K562 (cell line): ENCODE measurements at regions not wholly inside any gene's neighbourhood (a gene's known extent, or its start where the extent isn't known, plus 50 kb on each side); places are given as distances from the start of the nearest gene placed in this dataset.

Experiments
- ATAC-seq: fragments of 200-7000 bp; cut with Tn5 transposase; 3 replicates; pipeline ENCODE4 v1.9.1; 2020; ENCODE audit warnings: moderate library complexity
- BruUV-seq: library from RNA; stranded (reverse); fragments of 400-500 nt; replicated peaks from 2 replicates; lab custom pipeline; 2021; lab: Mats Ljungman, UMichigan
- CTCF ChIA-PET: fragments of 300-600 bp; formaldehyde crosslinking; extraction: SDS; loops from one replicate; lab custom pipeline; 2021; ENCODE audit warnings: low intra/inter-chr PET ratio; lab: Yijun Ruan, JAX
- POLR2A ChIA-PET: fragments of 300-600, 350-650 bp; sonication (Branson Sonifier 250); formaldehyde crosslinking; extraction: SDS; loops from one replicate; lab custom pipeline; 2021; ENCODE audit warnings: antibody characterized with exemption, inconsistent platforms; lab: Yijun Ruan, JAX
- DNase-seq, 4 experiments: peaks; one replicate each; pipeline versions ENCODE4 v3.0.0 to v3.0.0-alpha.2; 2011 to 2018; ENCODE audit warnings: low spot score in 3 of 4, mixed read lengths in 3 of 4; ENCODE audit errors: extremely low read depth in 1 of 4
- FAIRE-seq: peaks from 2 replicates; lab custom pipeline; 2011; peaks lifted over from hg19 to GRCh38; lab: Jason Lieb, UNC
- H2AFZ ChIP-seq: 2 replicates; pipeline ENCODE4 v1.6.0; 2011; ENCODE audit warnings: low read depth, low read length, control low read depth, inconsistent platforms
- H3K27ac ChIP-seq: fragments of 200-600 bp; 3 replicates; pipeline ENCODE4 v1.8.0; 2011; ENCODE audit warnings: low read depth, mild to moderate bottlenecking, control low read depth, inconsistent platforms, low read length, moderate library complexity, mixed read lengths; ENCODE audit errors: extremely low read depth
- H3K27me3 ChIP-seq, 2 experiments: fragments of 300-600 bp in 1 of 2; 2 replicates in 1 of 2; 3 replicates in 1 of 2; pipeline versions ENCODE4 v1.6.0 to v1.8.0; 2011; ENCODE audit warnings: inconsistent platforms in 2 of 2, low read length in 2 of 2, mild to moderate bottlenecking in 1 of 2, mixed read lengths in 1 of 2, moderate library complexity in 1 of 2; ENCODE audit not compliant: control insufficient read depth in 2 of 2, insufficient read depth in 2 of 2
- H3K36me3 ChIP-seq: fragments of 300-600 bp; 3 replicates; pipeline ENCODE4 v1.8.0; 2011; ENCODE audit warnings: mild to moderate bottlenecking, low read length, inconsistent platforms; ENCODE audit not compliant: control insufficient read depth, insufficient read depth
- H3K4me1 ChIP-seq, 2 experiments: fragments of 200-600 bp in 1 of 2; replicated peaks in 1 of 2; 2 replicates in 1 of 2; 3 replicates in 1 of 2; pipeline versions ENCODE4 v1.5.1 to v1.8.0; 2011; ENCODE audit warnings: inconsistent platforms in 2 of 2, low read length in 2 of 2, mild to moderate bottlenecking in 1 of 2, mixed read lengths in 1 of 2, moderate library complexity in 1 of 2; ENCODE audit not compliant: control insufficient read depth in 2 of 2, insufficient read depth in 2 of 2
- H3K4me2 ChIP-seq: 2 replicates; pipeline ENCODE4 v1.6.1; 2011; ENCODE audit warnings: low read length, control low read depth, inconsistent platforms, mixed read lengths; ENCODE audit not compliant: insufficient read depth
- H3K4me3 ChIP-seq: fragments of 200-600 bp; sonication (generic), shearing (Covaris generic); 2 replicates; pipeline ENCODE4 v1.5.1; 2016; ENCODE audit warnings: control low read depth, inconsistent platforms
- H3K79me2 ChIP-seq: fragments of 200-600 bp; 3 replicates; pipeline ENCODE4 v1.8.0; 2011; ENCODE audit warnings: low read length, inconsistent platforms; ENCODE audit not compliant: control insufficient read depth, insufficient read depth
- H3K9ac ChIP-seq, 2 experiments: 2 replicates each; pipeline versions ENCODE4 v1.6.0 to v1.6.1; 2011; ENCODE audit warnings: low read depth in 2 of 2, low read length in 2 of 2, control low read depth in 1 of 2, inconsistent platforms in 1 of 2, mild to moderate bottlenecking in 1 of 2, mixed read lengths in 1 of 2; ENCODE audit not compliant: insufficient read depth in 1 of 2
- H3K9me1 ChIP-seq: one replicate; pipeline ENCODE4 v1.6.0; 2011; ENCODE audit warnings: inconsistent platforms, mild to moderate bottlenecking, low read length, moderate library complexity; ENCODE audit not compliant: control insufficient read depth, insufficient read depth
- H3K9me3 ChIP-seq: replicated peaks from 2 replicates; pipeline ENCODE4 v1.5.1; 2011; ENCODE audit warnings: low read depth, low read length, inconsistent platforms; ENCODE audit not compliant: control insufficient read depth, insufficient read depth
- H4K20me1 ChIP-seq: replicated peaks from 2 replicates; pipeline ENCODE4 v1.6.1; 2011; ENCODE audit warnings: low read length, inconsistent platforms, mixed read lengths; ENCODE audit not compliant: control insufficient read depth, insufficient read depth
- IFI16 ChIP-seq: fragments of 250-450 bp; sonication (Bioruptor Pico); IDR thresholded peaks from 2 replicates; pipeline ENCODE4 v2.1.2; 2022; ENCODE audit warnings: mild to moderate bottlenecking, inconsistent platforms
- LEF1 ChIP-seq: fragments of 450-650 bp; IDR thresholded peaks from 2 replicates; pipeline ENCODE4 v1.6.1; 2016; ENCODE audit warnings: mild to moderate bottlenecking
- NFXL1 ChIP-seq: fragments of 450-650 bp; formaldehyde crosslinking; IDR thresholded peaks from 2 replicates; pipeline ENCODE4 v1.4.0; 2021; ENCODE audit warnings: mild to moderate bottlenecking
- POLR2A ChIP-seq: fragments of 450-650 bp; conservative IDR thresholded peaks from 2 replicates; pipeline ENCODE4 v1.6.1; 2016
- RBM15 ChIP-seq: fragments of 200-400 bp; formaldehyde crosslinking; IDR thresholded peaks from 2 replicates; pipeline ENCODE4 v1.6.1; 2018; ENCODE audit warnings: mild to moderate bottlenecking, low read length, moderate library complexity; ENCODE audit not compliant: insufficient read depth
- SNIP1 ChIP-seq: fragments of 450-650 bp; IDR thresholded peaks from 2 replicates; pipeline ENCODE4 v1.7.1; 2017; ENCODE audit warnings: low read depth, mild to moderate bottlenecking
- ZFPM2 ChIP-seq: fragments of 250-450 bp; sonication (Bioruptor Pico); IDR thresholded peaks from 2 replicates; pipeline ENCODE4 v1.5.1; 2022; ENCODE audit warnings: mild to moderate bottlenecking
- ZNF263 ChIP-seq: sonication (generic); formaldehyde crosslinking; IDR thresholded peaks from 2 replicates; pipeline ENCODE4 v1.8.0; 2022; ENCODE audit warnings: mild to moderate bottlenecking, missing genetic modification reagents, borderline replicate concordance
- WGBS: fragments of 100-300 bp; shearing (Covaris generic); methylation state at CpG from one replicate; pipeline ENCODE4 v1.1.6; 2016; ENCODE audit warnings: low coverage, mixed read lengths; ENCODE audit not compliant: insufficient coverage; ENCODE audit errors: missing lambda C conversion rate; 5-methylcytosine and 5-hydroxymethylcytosine counted together
- in situ Hi-C: fragments of 300-500 bp; cut with MboI; formaldehyde crosslinking; loops from 4 replicates; pipeline ENCODE4 v1.15.0; 2018; ENCODE audit warnings: inconsistent platforms, mixed read lengths
- intact Hi-C: fragments of 100-400 bp; cut with micrococcal nuclease; formaldehyde crosslinking; loops from 2 replicates; pipeline ENCODE4 v1.14.2; 2022
- TF ChIP-seq, protein P1 (sequence below): fragments of 250-450 bp; sonication (Bioruptor Pico); IDR thresholded peaks from 2 replicates; pipeline ENCODE4 v1.4.0; 2020; ENCODE audit warnings: mild to moderate bottlenecking, moderate library complexity
- TF ChIP-seq, protein P2 (sequence below): fragments of 250-450 bp; sonication (Bioruptor Pico); IDR thresholded peaks from 2 replicates; pipeline ENCODE4 v1.5.0; 2020; ENCODE audit warnings: mild to moderate bottlenecking, borderline replicate concordance
- TF ChIP-seq, protein P3 (sequence below): fragments of 450-650 bp; IDR thresholded peaks from 2 replicates; pipeline ENCODE4 v1.6.1; 2016; ENCODE audit warnings: missing biosample characterization, missing genetic modification characterization

DNA sequence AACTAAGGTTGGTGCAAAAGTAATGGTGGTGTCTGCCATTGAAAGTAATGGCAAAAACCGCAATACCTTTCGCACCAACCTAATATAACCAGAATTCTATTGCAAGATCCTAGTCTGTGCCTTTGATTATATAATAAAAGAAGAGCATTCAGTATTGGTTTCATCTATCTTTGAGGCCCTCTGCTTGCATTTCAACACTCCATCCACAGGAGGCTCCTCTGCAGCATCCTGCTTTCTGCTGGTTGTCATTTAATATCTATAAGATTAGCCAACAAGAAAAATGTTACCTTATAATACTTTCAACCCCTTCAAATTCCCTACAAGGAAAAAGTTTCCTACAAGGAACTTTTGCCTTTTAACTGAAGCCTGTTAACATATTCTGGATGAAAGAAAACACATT, 139.2 kb downstream of the CDCA7 start:
- H3K27ac ChIP-seq: no peak overlapping the region
- POLR2A ChIA-PET: interaction anchor here (1.7 kb wide), 1 partner anchor 15 kb away, joined by 7 read pairs; no protein-coding TSS in a partner anchor
- 0% methylated on average over 2 of the region's 2 CpGs for WGBS
- H3K36me3 ChIP-seq: no peaks in the 10 kb centered on the region
- no TSS peak for BruUV-seq
- H3K9ac ChIP-seq: no peak overlapping the region
- FAIRE-seq (no peak), DNase-seq (no peak), ATAC-seq (no peak)
- no peaks in the 10 kb centered on the region for H3K9me3 ChIP-seq
- intact Hi-C loops (no loop called here), in situ Hi-C loops (no loop called here)
- H3K79me2 ChIP-seq: no peaks in the 10 kb centered on the region
- no peak overlapping the region for H3K4me3 ChIP-seq
- H2AFZ ChIP-seq: no peak overlapping the region
- no peak overlapping the region for H3K4me2 ChIP-seq
- TF ChIP-seq, protein P1, sequence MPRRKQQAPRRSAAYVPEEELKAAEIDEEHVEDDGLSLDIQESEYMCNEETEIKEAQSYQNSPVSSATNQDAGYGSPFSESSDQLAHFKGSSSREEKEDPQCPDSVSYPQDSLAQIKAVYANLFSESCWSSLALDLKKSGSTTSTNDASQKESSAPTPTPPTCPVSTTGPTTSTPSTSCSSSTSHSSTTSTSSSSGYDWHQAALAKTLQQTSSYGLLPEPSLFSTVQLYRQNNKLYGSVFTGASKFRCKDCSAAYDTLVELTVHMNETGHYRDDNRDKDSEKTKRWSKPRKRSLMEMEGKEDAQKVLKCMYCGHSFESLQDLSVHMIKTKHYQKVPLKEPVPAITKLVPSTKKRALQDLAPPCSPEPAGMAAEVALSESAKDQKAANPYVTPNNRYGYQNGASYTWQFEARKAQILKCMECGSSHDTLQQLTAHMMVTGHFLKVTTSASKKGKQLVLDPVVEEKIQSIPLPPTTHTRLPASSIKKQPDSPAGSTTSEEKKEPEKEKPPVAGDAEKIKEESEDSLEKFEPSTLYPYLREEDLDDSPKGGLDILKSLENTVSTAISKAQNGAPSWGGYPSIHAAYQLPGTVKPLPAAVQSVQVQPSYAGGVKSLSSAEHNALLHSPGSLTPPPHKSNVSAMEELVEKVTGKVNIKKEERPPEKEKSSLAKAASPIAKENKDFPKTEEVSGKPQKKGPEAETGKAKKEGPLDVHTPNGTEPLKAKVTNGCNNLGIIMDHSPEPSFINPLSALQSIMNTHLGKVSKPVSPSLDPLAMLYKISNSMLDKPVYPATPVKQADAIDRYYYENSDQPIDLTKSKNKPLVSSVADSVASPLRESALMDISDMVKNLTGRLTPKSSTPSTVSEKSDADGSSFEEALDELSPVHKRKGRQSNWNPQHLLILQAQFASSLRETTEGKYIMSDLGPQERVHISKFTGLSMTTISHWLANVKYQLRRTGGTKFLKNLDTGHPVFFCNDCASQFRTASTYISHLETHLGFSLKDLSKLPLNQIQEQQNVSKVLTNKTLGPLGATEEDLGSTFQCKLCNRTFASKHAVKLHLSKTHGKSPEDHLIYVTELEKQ (CRISPR knock-in tag): no peak
- no peak for TF ChIP-seq SNIP1
- TF ChIP-seq RBM15: no peak
- TF ChIP-seq, protein P2, sequence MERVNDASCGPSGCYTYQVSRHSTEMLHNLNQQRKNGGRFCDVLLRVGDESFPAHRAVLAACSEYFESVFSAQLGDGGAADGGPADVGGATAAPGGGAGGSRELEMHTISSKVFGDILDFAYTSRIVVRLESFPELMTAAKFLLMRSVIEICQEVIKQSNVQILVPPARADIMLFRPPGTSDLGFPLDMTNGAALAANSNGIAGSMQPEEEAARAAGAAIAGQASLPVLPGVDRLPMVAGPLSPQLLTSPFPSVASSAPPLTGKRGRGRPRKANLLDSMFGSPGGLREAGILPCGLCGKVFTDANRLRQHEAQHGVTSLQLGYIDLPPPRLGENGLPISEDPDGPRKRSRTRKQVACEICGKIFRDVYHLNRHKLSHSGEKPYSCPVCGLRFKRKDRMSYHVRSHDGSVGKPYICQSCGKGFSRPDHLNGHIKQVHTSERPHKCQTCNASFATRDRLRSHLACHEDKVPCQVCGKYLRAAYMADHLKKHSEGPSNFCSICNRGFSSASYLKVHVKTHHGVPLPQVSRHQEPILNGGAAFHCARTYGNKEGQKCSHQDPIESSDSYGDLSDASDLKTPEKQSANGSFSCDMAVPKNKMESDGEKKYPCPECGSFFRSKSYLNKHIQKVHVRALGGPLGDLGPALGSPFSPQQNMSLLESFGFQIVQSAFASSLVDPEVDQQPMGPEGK (CRISPR knock-in tag): no peak
- TF ChIP-seq, protein P3, sequence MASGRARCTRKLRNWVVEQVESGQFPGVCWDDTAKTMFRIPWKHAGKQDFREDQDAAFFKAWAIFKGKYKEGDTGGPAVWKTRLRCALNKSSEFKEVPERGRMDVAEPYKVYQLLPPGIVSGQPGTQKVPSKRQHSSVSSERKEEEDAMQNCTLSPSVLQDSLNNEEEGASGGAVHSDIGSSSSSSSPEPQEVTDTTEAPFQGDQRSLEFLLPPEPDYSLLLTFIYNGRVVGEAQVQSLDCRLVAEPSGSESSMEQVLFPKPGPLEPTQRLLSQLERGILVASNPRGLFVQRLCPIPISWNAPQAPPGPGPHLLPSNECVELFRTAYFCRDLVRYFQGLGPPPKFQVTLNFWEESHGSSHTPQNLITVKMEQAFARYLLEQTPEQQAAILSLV: no peak
- no peak for TF ChIP-seq IFI16 (CRISPR knock-in tag)
- TF ChIP-seq NFXL1 (CRISPR knock-in tag): no peak
- no peak for TF ChIP-seq POLR2A
- TF ChIP-seq ZNF263 (CRISPR knock-in tag): no peak
- no peak for TF ChIP-seq LEF1
- no peak for TF ChIP-seq ZFPM2 (CRISPR knock-in tag)
- H3K27me3 ChIP-seq: peaks cover 0 to 14% of the 10 kb centered on the region in 2 experiments; a peak in 2 of 5 replicates
- no peaks in the 10 kb centered on the region for H4K20me1 ChIP-seq
- CTCF ChIA-PET: no interaction called here
- no peaks in the 10 kb centered on the region for H3K4me1 ChIP-seq
- H3K9me1 ChIP-seq: no peaks in the 10 kb centered on the region
